ENCODE measurements at regions not wholly inside any gene's neighbourhood (a gene's known extent, or its start where the extent isn't known, plus 50 kb on each side); places are given as distances from the start of the nearest gene placed in this dataset.

DNA sequence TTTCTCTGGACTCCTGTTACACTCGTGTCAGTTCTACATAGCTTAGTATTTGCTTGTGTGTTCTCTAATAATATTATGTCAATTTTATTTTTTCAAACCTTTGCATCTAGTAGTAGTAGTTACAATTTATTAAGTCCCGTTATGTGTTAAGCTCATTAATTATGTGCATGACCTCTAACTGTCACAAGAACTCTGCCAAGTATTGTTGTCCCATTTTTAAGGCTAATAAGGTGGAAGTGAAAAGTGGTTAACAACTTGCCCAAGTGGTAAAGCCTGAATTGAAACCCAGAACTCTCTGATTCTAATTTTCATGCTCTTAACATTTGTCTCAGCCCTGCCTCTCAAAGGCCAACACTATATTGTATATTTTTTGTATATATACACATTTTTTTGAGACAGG is 221.6 kb downstream of the DMRT2 start:
- Histone ChIP-seq H3K27me3 (ENCODE audit: control insufficient read depth, insufficient read depth, low read length, poor library complexity, severe bottlenecking) (no peaks in the 10 kb centered on the region), H3K36me3 (ENCODE audit: control insufficient read depth, insufficient read depth, low read length) (no peaks in the 10 kb centered on the region), H3K4me1 (ENCODE audit: control insufficient read depth, insufficient read depth, low read length) (no peaks in the 10 kb centered on the region), H3K9ac (ENCODE audit: extremely low read depth, low read length, poor library complexity, severe bottlenecking) (no peak overlapping the region), H3K4me3 (ENCODE audit: low read length) (no peak overlapping the region), H3K27ac (ENCODE audit: low read depth, low read length) (no peak overlapping the region), H3K9me3 (ENCODE audit: control insufficient read depth, low read length) (no peaks in the 10 kb centered on the region)
- Mint-ChIP-seq H3K4me3 (no peak overlapping the region), H3K9me3 (no peaks in the 10 kb centered on the region), H3K27me3 (ENCODE audit: insufficient read depth) (no peaks in the 10 kb centered on the region), H3K27ac (no peak overlapping the region), H3K4me1 (peaks cover 8% of the 10 kb centered on the region), H3K36me3 (ENCODE audit: low read depth) (no peaks in the 10 kb centered on the region)
- no peak for DNase-seq
- 100% methylated on average over 1 of the region's 2 CpGs; no CpG with 5 or more reads in 1 of the 2 experiments for WGBS, 2 experiments (ENCODE audit: insufficient coverage in 1 of 2, insufficient read length in 1 of 2)
- TF ChIP-seq, protein P1, sequence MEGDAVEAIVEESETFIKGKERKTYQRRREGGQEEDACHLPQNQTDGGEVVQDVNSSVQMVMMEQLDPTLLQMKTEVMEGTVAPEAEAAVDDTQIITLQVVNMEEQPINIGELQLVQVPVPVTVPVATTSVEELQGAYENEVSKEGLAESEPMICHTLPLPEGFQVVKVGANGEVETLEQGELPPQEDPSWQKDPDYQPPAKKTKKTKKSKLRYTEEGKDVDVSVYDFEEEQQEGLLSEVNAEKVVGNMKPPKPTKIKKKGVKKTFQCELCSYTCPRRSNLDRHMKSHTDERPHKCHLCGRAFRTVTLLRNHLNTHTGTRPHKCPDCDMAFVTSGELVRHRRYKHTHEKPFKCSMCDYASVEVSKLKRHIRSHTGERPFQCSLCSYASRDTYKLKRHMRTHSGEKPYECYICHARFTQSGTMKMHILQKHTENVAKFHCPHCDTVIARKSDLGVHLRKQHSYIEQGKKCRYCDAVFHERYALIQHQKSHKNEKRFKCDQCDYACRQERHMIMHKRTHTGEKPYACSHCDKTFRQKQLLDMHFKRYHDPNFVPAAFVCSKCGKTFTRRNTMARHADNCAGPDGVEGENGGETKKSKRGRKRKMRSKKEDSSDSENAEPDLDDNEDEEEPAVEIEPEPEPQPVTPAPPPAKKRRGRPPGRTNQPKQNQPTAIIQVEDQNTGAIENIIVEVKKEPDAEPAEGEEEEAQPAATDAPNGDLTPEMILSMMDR (conservative IDR thresholded peaks at IDR 0.05): no peak

DNA sequence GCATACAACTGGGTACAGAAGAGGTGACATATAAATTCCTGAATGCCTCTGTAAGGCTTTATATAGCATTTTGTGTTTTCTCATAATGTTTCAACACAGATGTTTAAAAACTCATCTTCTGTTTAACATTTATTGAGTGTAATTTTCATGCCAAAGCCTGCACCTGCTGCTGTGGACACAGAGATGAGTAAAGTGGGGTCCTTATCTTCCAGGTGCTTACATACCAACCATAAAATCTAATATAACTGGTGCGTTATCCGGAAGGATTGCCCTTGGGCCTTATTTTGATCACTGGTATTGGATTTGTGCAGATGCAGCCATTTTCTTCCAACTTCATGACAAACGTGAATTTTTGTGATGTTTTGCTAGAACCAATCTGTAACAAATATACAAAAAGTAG is 222.3 kb downstream of the DMRT2 start:
- no peaks in the 10 kb centered on the region for H3K9me3 Mint-ChIP-seq
- Histone ChIP-seq H3K36me3 (ENCODE audit: control insufficient read depth, insufficient read depth, low read length) (no peaks in the 10 kb centered on the region), H3K4me1 (ENCODE audit: control insufficient read depth, insufficient read depth, low read length) (no peaks in the 10 kb centered on the region), H3K27ac (ENCODE audit: low read depth, low read length) (no peak overlapping the region), H3K9me3 (ENCODE audit: control insufficient read depth, low read length) (no peaks in the 10 kb centered on the region), H3K4me3 (ENCODE audit: low read length) (no peak overlapping the region), H3K9ac (ENCODE audit: extremely low read depth, low read length, poor library complexity, severe bottlenecking) (no peak overlapping the region), H3K27me3 (ENCODE audit: control insufficient read depth, insufficient read depth, low read length, poor library complexity, severe bottlenecking) (no peaks in the 10 kb centered on the region)
- WGBS, 2 experiments (ENCODE audit: insufficient coverage in 1 of 2, insufficient read length in 1 of 2): 84 to 100% methylated on average over 2 to 3 of the region's 3 CpGs
- TF ChIP-seq, protein P1 (conservative IDR thresholded peaks at IDR 0.05): no peak
- H3K4me3 Mint-ChIP-seq: no peak overlapping the region
- H3K36me3 Mint-ChIP-seq (ENCODE audit: low read depth): no peaks in the 10 kb centered on the region
- DNase-seq: no peak
- no peaks in the 10 kb centered on the region for H3K27me3 Mint-ChIP-seq (ENCODE audit: insufficient read depth)
- no peak overlapping the region for H3K27ac Mint-ChIP-seq
- H3K4me1 Mint-ChIP-seq: peaks cover 8% of the 10 kb centered on the region

DNA sequence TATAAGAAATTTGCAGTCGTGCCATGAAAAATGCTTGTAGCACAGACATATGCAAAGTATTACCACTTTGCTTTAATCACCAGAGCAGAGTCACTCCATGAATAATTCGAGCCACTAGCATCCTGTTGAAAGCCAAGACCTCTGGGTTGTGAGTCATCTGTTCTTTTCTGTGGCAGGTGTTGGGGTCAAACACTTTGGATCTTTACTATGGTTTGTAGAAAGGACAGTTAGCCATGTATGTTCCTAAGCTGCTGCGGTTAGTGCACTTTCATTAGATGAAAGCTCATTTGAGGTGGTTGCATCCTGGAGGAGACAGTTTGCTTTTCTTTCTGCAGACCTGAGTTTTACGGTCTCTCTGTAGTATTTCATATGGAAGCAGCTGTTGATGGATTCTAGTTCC is 223.7 kb downstream of the DMRT2 start:
- no peak overlapping the region for H3K4me3 Mint-ChIP-seq
- H3K27me3 Mint-ChIP-seq (ENCODE audit: insufficient read depth): no peaks in the 10 kb centered on the region
- H3K4me1 Mint-ChIP-seq: peaks cover 8% of the 10 kb centered on the region

More for the DNA sequence above, 223.7 kb downstream of the DMRT2 start:
- Histone ChIP-seq H3K4me3 (ENCODE audit: low read length) (no peak overlapping the region), H3K36me3 (ENCODE audit: control insufficient read depth, insufficient read depth, low read length) (no peaks in the 10 kb centered on the region), H3K9ac (ENCODE audit: extremely low read depth, low read length, poor library complexity, severe bottlenecking) (no peak overlapping the region), H3K27me3 (ENCODE audit: control insufficient read depth, insufficient read depth, low read length, poor library complexity, severe bottlenecking) (no peaks in the 10 kb centered on the region), H3K9me3 (ENCODE audit: control insufficient read depth, low read length) (no peaks in the 10 kb centered on the region), H3K27ac (ENCODE audit: low read depth, low read length) (no peak overlapping the region), H3K4me1 (ENCODE audit: control insufficient read depth, insufficient read depth, low read length) (no peaks in the 10 kb centered on the region)
- H3K9me3 Mint-ChIP-seq: no peaks in the 10 kb centered on the region
- DNase-seq: no peak
- H3K36me3 Mint-ChIP-seq (ENCODE audit: low read depth): no peaks in the 10 kb centered on the region
- TF ChIP-seq, protein P1 (conservative IDR thresholded peaks at IDR 0.05): no peak
- 56 to 75% methylated on average over 2 to 4 of the region's 4 CpGs for WGBS, 2 experiments (ENCODE audit: insufficient coverage in 1 of 2, insufficient read length in 1 of 2)
- no peak overlapping the region for H3K27ac Mint-ChIP-seq

Data from endodermal cell (in vitro differentiated cells).